K562 (cell line): ENCODE measurements at regions not wholly inside any gene's neighbourhood (a gene's known extent, or its start where the extent isn't known, plus 50 kb on each side); places are given as distances from the start of the nearest gene placed in this dataset.

ENCODE experiments used
- ATAC-seq: fragments of 200-7000 bp; cut with Tn5 transposase; 3 replicates; pipeline ENCODE4 v1.9.1; 2020; ENCODE audit warnings: moderate library complexity
- BruUV-seq: library from RNA; stranded (reverse); fragments of 400-500 nt; replicated peaks from 2 replicates; lab custom pipeline; 2021; lab: Mats Ljungman, UMichigan
- CTCF ChIA-PET: fragments of 300-600 bp; formaldehyde crosslinking; extraction: SDS; loops from one replicate; lab custom pipeline; 2021; ENCODE audit warnings: low intra/inter-chr PET ratio; lab: Yijun Ruan, JAX
- POLR2A ChIA-PET: fragments of 300-600, 350-650 bp; sonication (Branson Sonifier 250); formaldehyde crosslinking; extraction: SDS; loops from one replicate; lab custom pipeline; 2021; ENCODE audit warnings: antibody characterized with exemption, inconsistent platforms; lab: Yijun Ruan, JAX
- DNase-seq, 4 experiments: peaks; one replicate each; pipeline versions ENCODE4 v3.0.0 to v3.0.0-alpha.2; 2011 to 2018; ENCODE audit warnings: low spot score in 3 of 4, mixed read lengths in 3 of 4; ENCODE audit errors: extremely low read depth in 1 of 4
- FAIRE-seq: peaks from 2 replicates; lab custom pipeline; 2011; peaks lifted over from hg19 to GRCh38; lab: Jason Lieb, UNC
- H2AFZ ChIP-seq: 2 replicates; pipeline ENCODE4 v1.6.0; 2011; ENCODE audit warnings: low read depth, low read length, control low read depth, inconsistent platforms
- H3K27ac ChIP-seq: fragments of 200-600 bp; 3 replicates; pipeline ENCODE4 v1.8.0; 2011; ENCODE audit warnings: low read depth, mild to moderate bottlenecking, control low read depth, inconsistent platforms, low read length, moderate library complexity, mixed read lengths; ENCODE audit errors: extremely low read depth
- H3K27me3 ChIP-seq, 2 experiments: fragments of 300-600 bp in 1 of 2; 2 replicates in 1 of 2; 3 replicates in 1 of 2; pipeline versions ENCODE4 v1.6.0 to v1.8.0; 2011; ENCODE audit warnings: inconsistent platforms in 2 of 2, low read length in 2 of 2, mild to moderate bottlenecking in 1 of 2, mixed read lengths in 1 of 2, moderate library complexity in 1 of 2; ENCODE audit not compliant: control insufficient read depth in 2 of 2, insufficient read depth in 2 of 2
- H3K36me3 ChIP-seq: fragments of 300-600 bp; 3 replicates; pipeline ENCODE4 v1.8.0; 2011; ENCODE audit warnings: mild to moderate bottlenecking, low read length, inconsistent platforms; ENCODE audit not compliant: control insufficient read depth, insufficient read depth
- H3K4me1 ChIP-seq, 2 experiments: fragments of 200-600 bp in 1 of 2; replicated peaks in 1 of 2; 2 replicates in 1 of 2; 3 replicates in 1 of 2; pipeline versions ENCODE4 v1.5.1 to v1.8.0; 2011; ENCODE audit warnings: inconsistent platforms in 2 of 2, low read length in 2 of 2, mild to moderate bottlenecking in 1 of 2, mixed read lengths in 1 of 2, moderate library complexity in 1 of 2; ENCODE audit not compliant: control insufficient read depth in 2 of 2, insufficient read depth in 2 of 2
- H3K4me2 ChIP-seq: 2 replicates; pipeline ENCODE4 v1.6.1; 2011; ENCODE audit warnings: low read length, control low read depth, inconsistent platforms, mixed read lengths; ENCODE audit not compliant: insufficient read depth
- H3K4me3 ChIP-seq: fragments of 200-600 bp; sonication (generic), shearing (Covaris generic); 2 replicates; pipeline ENCODE4 v1.5.1; 2016; ENCODE audit warnings: control low read depth, inconsistent platforms
- H3K79me2 ChIP-seq: fragments of 200-600 bp; 3 replicates; pipeline ENCODE4 v1.8.0; 2011; ENCODE audit warnings: low read length, inconsistent platforms; ENCODE audit not compliant: control insufficient read depth, insufficient read depth
- H3K9ac ChIP-seq, 2 experiments: 2 replicates each; pipeline versions ENCODE4 v1.6.0 to v1.6.1; 2011; ENCODE audit warnings: low read depth in 2 of 2, low read length in 2 of 2, control low read depth in 1 of 2, inconsistent platforms in 1 of 2, mild to moderate bottlenecking in 1 of 2, mixed read lengths in 1 of 2; ENCODE audit not compliant: insufficient read depth in 1 of 2
- H3K9me1 ChIP-seq: one replicate; pipeline ENCODE4 v1.6.0; 2011; ENCODE audit warnings: inconsistent platforms, mild to moderate bottlenecking, low read length, moderate library complexity; ENCODE audit not compliant: control insufficient read depth, insufficient read depth
- H3K9me3 ChIP-seq: replicated peaks from 2 replicates; pipeline ENCODE4 v1.5.1; 2011; ENCODE audit warnings: low read depth, low read length, inconsistent platforms; ENCODE audit not compliant: control insufficient read depth, insufficient read depth
- H4K20me1 ChIP-seq: replicated peaks from 2 replicates; pipeline ENCODE4 v1.6.1; 2011; ENCODE audit warnings: low read length, inconsistent platforms, mixed read lengths; ENCODE audit not compliant: control insufficient read depth, insufficient read depth
- HNRNPUL1 ChIP-seq: fragments of 200-400 bp; formaldehyde crosslinking; IDR thresholded peaks from 2 replicates; pipeline ENCODE4 v1.6.1; 2017; ENCODE audit warnings: low read length
- KLF16 ChIP-seq: IDR thresholded peaks from 2 replicates; pipeline ENCODE4 v1.6.1; 2016; ENCODE audit warnings: antibody characterized with exemption
- PML ChIP-seq: IDR thresholded peaks from 2 replicates; pipeline ENCODE4 v1.6.1; 2012; ENCODE audit warnings: low read length, inconsistent platforms
- POLR2AphosphoS5 ChIP-seq: IDR thresholded peaks from 2 replicates; pipeline ENCODE4 v1.6.1; 2011; ENCODE audit warnings: mild to moderate bottlenecking, low read depth, low read length, moderate library complexity; ENCODE audit not compliant: control insufficient read depth, insufficient read depth
- PRMT5 ChIP-seq: sonication (generic); formaldehyde crosslinking; IDR thresholded peaks from 2 replicates; pipeline ENCODE4 v1.5.0; 2020; ENCODE audit warnings: missing genetic modification reagents
- RBM25 ChIP-seq: fragments of 200-400 bp; formaldehyde crosslinking; IDR thresholded peaks from 2 replicates; pipeline ENCODE4 v1.6.1; 2018; ENCODE audit warnings: low read length, low read depth, moderate library complexity; ENCODE audit not compliant: severe bottlenecking
- RUNX1 ChIP-seq: sonication (generic); IDR thresholded peaks from 2 replicates; pipeline ENCODE4 v1.6.1; 2016; ENCODE audit warnings: antibody characterized with exemption, low read depth
- SRSF9 ChIP-seq: fragments of 200-400 bp; formaldehyde crosslinking; IDR thresholded peaks from 2 replicates; pipeline ENCODE4 v1.6.1; 2017; ENCODE audit warnings: low read depth, low read length, borderline replicate concordance
- ZNF263 ChIP-seq: sonication (generic); formaldehyde crosslinking; IDR thresholded peaks from 2 replicates; pipeline ENCODE4 v1.8.0; 2022; ENCODE audit warnings: mild to moderate bottlenecking, missing genetic modification reagents, borderline replicate concordance
- ZNF507 ChIP-seq: conservative IDR thresholded peaks from 2 replicates; pipeline ENCODE4 v1.6.1; 2017; ENCODE audit warnings: missing genetic modification characterization, missing compliant biosample characterization
- WGBS: fragments of 100-300 bp; shearing (Covaris generic); methylation state at CpG from one replicate; pipeline ENCODE4 v1.1.6; 2016; ENCODE audit warnings: low coverage, mixed read lengths; ENCODE audit not compliant: insufficient coverage; ENCODE audit errors: missing lambda C conversion rate; 5-methylcytosine and 5-hydroxymethylcytosine counted together
- in situ Hi-C: fragments of 300-500 bp; cut with MboI; formaldehyde crosslinking; loops from 4 replicates; pipeline ENCODE4 v1.15.0; 2018; ENCODE audit warnings: inconsistent platforms, mixed read lengths
- intact Hi-C: fragments of 100-400 bp; cut with micrococcal nuclease; formaldehyde crosslinking; loops from 2 replicates; pipeline ENCODE4 v1.14.2; 2022

DNA sequence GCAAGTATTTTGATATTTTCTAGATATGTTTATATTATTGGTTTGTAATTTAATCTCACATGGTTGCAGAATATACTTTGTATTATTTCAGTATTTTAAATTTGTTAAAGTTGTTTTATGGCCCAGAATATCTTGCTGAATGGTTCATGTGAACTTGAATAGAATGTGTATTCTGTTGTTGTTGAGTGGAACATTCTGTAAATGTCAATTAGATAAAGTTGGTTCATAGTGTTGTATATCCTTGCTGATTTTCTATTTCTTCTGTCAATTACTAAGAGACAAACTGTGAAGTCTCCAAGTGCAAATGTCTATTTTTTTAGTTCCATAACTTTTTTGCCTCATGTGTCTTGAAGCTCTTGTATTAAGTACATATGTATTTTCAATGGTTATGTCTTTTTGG lies 411.7 kb downstream of the NPIPA7 start:
- H3K9me3 ChIP-seq, result peaks cover 5% of the 10 kb centered on the region; the same call in 1 of the 2 replicates
- H3K9me1 ChIP-seq, result no peaks in the 10 kb centered on the region
- ChIA-PET CTCF (no interaction called here), POLR2A (no interaction called here)
- intact Hi-C loops (no loop called here), in situ Hi-C loops (no loop called here)
- no peaks in the 10 kb centered on the region for H3K79me2 ChIP-seq
- no peak for DNase-seq
- H3K4me1 ChIP-seq, result no peaks in the 10 kb centered on the region
- no TSS peak for BruUV-seq
- no peaks in the 10 kb centered on the region for H3K27me3 ChIP-seq
- no peak overlapping the region for H3K27ac ChIP-seq
- no peak overlapping the region for H3K4me3 ChIP-seq
- no peak overlapping the region for H3K4me2 ChIP-seq
- FAIRE-seq, result no peak
- ATAC-seq, result no peak
- no peak overlapping the region for H3K9ac ChIP-seq
- no peak overlapping the region for H2AFZ ChIP-seq
- no peak for TF ChIP-seq RBM25
- no peak for TF ChIP-seq KLF16
- TF ChIP-seq PRMT5, result no peak
- TF ChIP-seq SRSF9, result no peak
- TF ChIP-seq ZNF263, result no peak
- no peak for TF ChIP-seq RUNX1
- TF ChIP-seq PML, result no peak
- TF ChIP-seq HNRNPUL1, result no peak
- H3K36me3 ChIP-seq, result peaks cover 3% of the 10 kb centered on the region; the same call in 1 of the 3 replicates
- H4K20me1 ChIP-seq, result no peaks in the 10 kb centered on the region

DNA sequence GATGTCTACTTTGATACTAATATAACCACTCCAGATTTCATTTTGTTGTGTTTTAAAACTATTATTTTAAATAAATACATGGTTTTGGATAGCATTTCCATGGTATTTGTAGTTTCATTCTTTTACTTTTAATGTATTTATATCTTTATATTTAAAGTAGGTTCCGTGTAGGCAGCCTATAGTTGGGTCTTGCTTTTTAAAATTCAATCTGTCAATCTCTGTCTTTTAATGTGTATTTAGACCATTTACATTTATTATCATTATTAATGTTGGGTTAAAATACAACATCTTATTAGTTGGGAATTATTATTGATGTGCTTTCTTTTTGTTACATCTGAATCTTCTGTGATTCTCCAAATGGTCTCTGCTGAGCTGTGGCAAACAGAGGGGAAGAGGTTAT lies 412.1 kb downstream of the NPIPA7 start:
- no peaks in the 10 kb centered on the region for H4K20me1 ChIP-seq
- H3K4me1 ChIP-seq, result no peaks in the 10 kb centered on the region
- H3K27me3 ChIP-seq, result no peaks in the 10 kb centered on the region
- no peak overlapping the region for H3K27ac ChIP-seq
- TF ChIP-seq POLR2AphosphoS5 (no peak), ZNF507 (tag) (peak; percentile 93)
- WGBS, result 67% methylated on average over 1 of the region's 1 CpG
- H3K36me3 ChIP-seq, result peaks cover 3% of the 10 kb centered on the region; the same call in 1 of the 3 replicates
- ATAC-seq, result no peak
- BruUV-seq, result no TSS peak
- no peak overlapping the region for H3K4me3 ChIP-seq
- POLR2A ChIA-PET, result no interaction called here
- intact Hi-C loops, result no loop called here
- H3K9ac ChIP-seq, result no peak overlapping the region
- no peak overlapping the region for H2AFZ ChIP-seq
- in situ Hi-C loops, result no loop called here
- no peaks in the 10 kb centered on the region for H3K79me2 ChIP-seq
- peaks cover 5% of the 10 kb centered on the region; the same call in 1 of the 2 replicates for H3K9me3 ChIP-seq
- no peaks in the 10 kb centered on the region for H3K9me1 ChIP-seq
- CTCF ChIA-PET, result no interaction called here
- no peak for DNase-seq
- H3K4me2 ChIP-seq, result no peak overlapping the region
- FAIRE-seq, result no peak
